KMS-11 (cell line): ENCODE measurements at regions not wholly inside any gene's neighbourhood (a gene's known extent, or its start where the extent isn't known, plus 50 kb on each side); places are given as distances from the start of the nearest gene placed in this dataset.
"Not testable (repeated sequence)": the region's sequence is repeated elsewhere in the genome, so short reads cannot be mapped to it uniquely, and the experiment has no call there.

ENCODE experiments used
- H2AFZ ChIP-seq: fragments of 200-600 bp; sonication (generic); 2 replicates; pipeline ENCODE4 v1.6.1; 2016; ENCODE audit warnings: antibody characterized with exemption, mixed run types, low read depth
- H3K27ac ChIP-seq: fragments of 200-600 bp; sonication (generic); 2 replicates; pipeline ENCODE4 v1.6.1; 2016; ENCODE audit warnings: mild to moderate bottlenecking, mixed run types
- H3K27me3 ChIP-seq: fragments of 200-600 bp; sonication (generic); 2 replicates; pipeline ENCODE4 v1.6.1; 2017; ENCODE audit warnings: mild to moderate bottlenecking, low read depth, mixed run types, moderate library complexity; ENCODE audit not compliant: insufficient read depth
- H3K36me3 ChIP-seq: fragments of 200-600 bp; sonication (generic); 2 replicates; pipeline ENCODE4 v1.6.1; 2017; ENCODE audit warnings: mild to moderate bottlenecking, mixed run types; ENCODE audit not compliant: insufficient read depth
- H3K4me1 ChIP-seq: fragments of 200-600 bp; sonication (generic); 2 replicates; pipeline ENCODE4 v1.6.1; 2016; ENCODE audit warnings: mild to moderate bottlenecking, low read depth, mixed run types; ENCODE audit not compliant: poor library complexity, severe bottlenecking
- H3K4me2 ChIP-seq: fragments of 200-600 bp; sonication (generic); 2 replicates; pipeline ENCODE4 v1.7.0; 2016; ENCODE audit warnings: mild to moderate bottlenecking, mixed run types
- H3K4me3 ChIP-seq: fragments of 200-600 bp; sonication (generic); IDR thresholded peaks from 2 replicates; pipeline ENCODE4 v1.6.1; 2017; ENCODE audit warnings: low read depth, low read length, mixed read lengths; ENCODE audit not compliant: insufficient read depth
- H3K79me2 ChIP-seq: fragments of 200-600 bp; sonication (generic); 2 replicates; pipeline ENCODE4 v1.6.1; 2016; ENCODE audit warnings: low read depth, mixed run types; ENCODE audit not compliant: insufficient read depth
- H3K9ac ChIP-seq: fragments of 200-600 bp; sonication (generic); 2 replicates; pipeline ENCODE4 v1.6.1; 2016; ENCODE audit warnings: mild to moderate bottlenecking, mixed run types
- H4K20me1 ChIP-seq: fragments of 200-600 bp; sonication (generic); 2 replicates; pipeline ENCODE4 v1.6.1; 2016; ENCODE audit warnings: mild to moderate bottlenecking, mixed run types; ENCODE audit not compliant: insufficient read depth
- TF ChIP-seq, protein P1 (sequence below): fragments of 200-600 bp; sonication (generic); conservative IDR thresholded peaks from 2 replicates; pipeline ENCODE4 v1.6.1; 2017; ENCODE audit warnings: low read depth, mild to moderate bottlenecking, antibody characterized with exemption, low read length, moderate library complexity, mixed read lengths

DNA sequence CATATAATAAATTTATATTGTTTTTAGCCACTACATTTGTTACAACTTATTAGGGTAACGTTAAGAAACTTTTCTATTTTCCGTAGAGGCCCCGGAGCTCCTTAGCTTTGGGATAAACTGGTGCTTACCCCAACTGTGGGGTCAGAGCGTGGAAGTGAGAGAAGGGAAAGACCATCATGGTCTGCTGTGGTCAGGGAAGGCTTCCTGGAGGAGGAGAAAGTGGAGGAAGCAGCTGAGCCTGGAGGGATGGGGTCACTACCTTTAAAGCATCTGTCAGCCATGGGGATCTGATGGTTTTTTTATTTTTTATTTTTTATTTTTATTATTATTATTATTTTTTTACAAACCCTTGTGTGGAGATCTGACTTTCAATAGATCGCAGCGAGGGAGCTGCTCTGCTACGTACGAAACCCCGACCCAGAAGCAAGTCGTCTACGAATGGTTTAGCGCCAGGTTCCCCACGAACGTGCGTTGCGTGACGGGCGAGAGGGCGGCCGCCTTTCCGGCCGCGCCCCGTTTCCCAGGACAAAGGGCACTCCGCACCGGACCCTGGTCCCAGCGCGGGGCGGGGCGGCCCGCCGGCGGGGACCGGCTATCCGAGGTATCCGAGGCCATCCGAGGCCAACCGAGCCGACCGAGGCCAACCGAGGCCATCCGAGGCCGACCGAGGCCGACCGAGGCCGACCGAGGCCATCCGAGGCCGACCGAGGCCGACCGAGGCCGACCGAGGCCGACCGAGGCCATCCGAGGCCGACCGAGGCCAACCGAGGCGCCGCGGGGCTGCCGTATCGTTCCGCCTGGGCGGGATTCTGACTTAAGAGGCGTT is 1101.2 kb upstream of the TMEM132C start:
- H3K36me3 ChIP-seq: no peaks in the 10 kb centered on the region
- no peaks in the 10 kb centered on the region for H3K27me3 ChIP-seq
- TF ChIP-seq, protein P1, sequence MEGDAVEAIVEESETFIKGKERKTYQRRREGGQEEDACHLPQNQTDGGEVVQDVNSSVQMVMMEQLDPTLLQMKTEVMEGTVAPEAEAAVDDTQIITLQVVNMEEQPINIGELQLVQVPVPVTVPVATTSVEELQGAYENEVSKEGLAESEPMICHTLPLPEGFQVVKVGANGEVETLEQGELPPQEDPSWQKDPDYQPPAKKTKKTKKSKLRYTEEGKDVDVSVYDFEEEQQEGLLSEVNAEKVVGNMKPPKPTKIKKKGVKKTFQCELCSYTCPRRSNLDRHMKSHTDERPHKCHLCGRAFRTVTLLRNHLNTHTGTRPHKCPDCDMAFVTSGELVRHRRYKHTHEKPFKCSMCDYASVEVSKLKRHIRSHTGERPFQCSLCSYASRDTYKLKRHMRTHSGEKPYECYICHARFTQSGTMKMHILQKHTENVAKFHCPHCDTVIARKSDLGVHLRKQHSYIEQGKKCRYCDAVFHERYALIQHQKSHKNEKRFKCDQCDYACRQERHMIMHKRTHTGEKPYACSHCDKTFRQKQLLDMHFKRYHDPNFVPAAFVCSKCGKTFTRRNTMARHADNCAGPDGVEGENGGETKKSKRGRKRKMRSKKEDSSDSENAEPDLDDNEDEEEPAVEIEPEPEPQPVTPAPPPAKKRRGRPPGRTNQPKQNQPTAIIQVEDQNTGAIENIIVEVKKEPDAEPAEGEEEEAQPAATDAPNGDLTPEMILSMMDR: no peak
- no peaks in the 10 kb centered on the region for H3K79me2 ChIP-seq
- no peak overlapping the region for H3K4me3 ChIP-seq
- H3K9ac ChIP-seq: no peak overlapping the region
- no peak overlapping the region for H3K27ac ChIP-seq
- no peaks in the 10 kb centered on the region for H3K4me1 ChIP-seq
- no peaks in the 10 kb centered on the region for H4K20me1 ChIP-seq
- H3K4me2 ChIP-seq: no peak overlapping the region
- peak overlapping the region; percentile 57; the same call in 1 of the 2 replicates for H2AFZ ChIP-seq

DNA sequence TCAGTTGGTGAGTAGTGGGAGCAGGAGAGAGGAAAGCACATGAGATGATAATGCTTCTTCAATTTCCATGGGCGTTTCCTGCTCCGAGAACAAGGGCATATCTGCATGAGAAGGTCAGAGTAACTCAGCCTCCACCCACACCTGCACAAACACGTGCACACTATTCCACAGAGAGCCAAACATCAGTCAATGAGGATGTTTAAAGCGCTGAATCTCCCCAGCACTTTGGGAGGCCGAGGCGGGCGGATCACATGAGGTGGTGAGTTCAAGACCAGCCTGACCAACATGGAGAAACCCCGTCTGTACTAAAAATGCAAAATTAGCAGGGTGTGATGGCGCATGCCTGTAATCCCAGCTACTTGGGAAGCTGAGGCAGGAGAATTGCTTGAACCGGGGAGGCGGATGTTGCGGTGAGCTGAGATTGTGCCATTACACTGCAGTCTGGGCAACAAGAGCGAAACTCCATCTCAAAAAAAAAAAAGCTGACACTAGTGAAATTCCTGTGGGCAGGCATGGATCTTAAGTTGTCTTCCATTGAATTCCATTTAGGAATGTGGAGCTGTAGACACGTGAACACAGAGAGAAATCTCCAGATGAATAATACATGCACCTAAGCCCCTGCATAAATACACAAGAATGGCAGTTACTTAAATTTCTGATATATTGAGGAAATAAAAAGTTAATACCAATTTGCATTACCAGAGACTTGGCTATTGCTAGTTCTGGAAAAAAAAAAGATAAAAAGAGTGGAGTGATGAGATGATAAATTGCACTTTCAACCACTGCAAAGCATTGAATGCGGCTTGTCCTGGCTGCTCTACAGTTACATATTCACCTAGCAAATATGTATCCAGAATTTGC is 1097.4 kb upstream of the TMEM132C start:
- TF ChIP-seq, protein P1: no peak
- Histone ChIP-seq H2AFZ (no peak overlapping the region), H3K4me3 (no peak overlapping the region), H3K27ac (no peak overlapping the region), H3K9ac (no peak overlapping the region), H3K79me2 (no peaks in the 10 kb centered on the region), H3K27me3 (no peaks in the 10 kb centered on the region), H4K20me1 (no peaks in the 10 kb centered on the region), H3K36me3 (no peaks in the 10 kb centered on the region), H3K4me2 (no peak overlapping the region), H3K4me1 (no peaks in the 10 kb centered on the region)

DNA sequence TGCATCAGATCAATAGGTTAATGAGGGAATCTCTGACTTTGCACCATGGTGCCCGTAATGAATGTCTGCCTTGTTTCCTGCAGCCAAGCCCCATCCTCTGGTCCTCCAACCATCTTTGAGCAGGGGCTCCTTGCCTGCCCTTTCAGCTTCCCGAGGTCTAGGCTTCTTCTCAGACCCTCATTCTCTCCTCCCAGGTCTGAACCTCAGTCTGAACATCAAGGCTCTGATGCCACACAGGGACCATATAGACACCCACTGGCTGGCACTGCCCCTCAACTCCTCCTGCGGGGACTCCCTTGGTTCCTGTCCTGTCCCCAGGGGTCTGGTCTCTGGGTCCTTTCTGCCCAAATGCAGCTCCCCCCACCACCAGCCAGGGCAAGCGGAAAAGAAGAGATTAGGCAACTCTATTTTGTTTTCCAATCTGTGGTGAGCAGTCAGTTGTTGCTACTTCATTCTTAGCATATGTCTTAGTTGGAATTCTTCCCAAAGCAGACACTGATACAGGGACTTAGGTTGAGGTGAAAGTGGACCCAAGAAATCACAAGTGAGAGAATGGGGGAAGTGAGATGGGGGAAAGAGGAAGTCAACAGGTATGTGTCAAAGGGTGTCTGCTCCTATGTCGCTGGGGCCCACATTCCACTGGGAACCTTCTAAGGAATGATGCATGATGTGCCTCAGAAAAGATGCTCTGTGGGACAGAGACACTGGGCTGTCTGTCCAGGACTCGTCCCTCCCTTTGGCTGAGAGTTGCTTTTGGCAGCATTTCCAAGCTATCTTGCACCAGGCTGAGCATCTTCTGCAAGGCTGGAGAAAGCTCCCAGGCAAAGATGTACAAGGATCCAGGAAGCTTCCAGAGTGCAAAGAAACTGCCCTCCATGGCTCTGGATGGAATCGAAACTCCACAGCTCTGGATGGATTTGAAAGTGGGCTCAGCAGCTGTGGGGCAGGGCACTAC is 1096.5 kb upstream of the TMEM132C start:
- Histone ChIP-seq H3K79me2 (no peaks in the 10 kb centered on the region), H4K20me1 (no peaks in the 10 kb centered on the region), H2AFZ (no peak overlapping the region), H3K27me3 (no peaks in the 10 kb centered on the region), H3K4me3 (no peak overlapping the region), H3K4me2 (no peak overlapping the region), H3K27ac (no peak overlapping the region), H3K4me1 (no peaks in the 10 kb centered on the region), H3K9ac (no peak overlapping the region), H3K36me3 (no peaks in the 10 kb centered on the region)
- TF ChIP-seq, protein P1: no peak

DNA sequence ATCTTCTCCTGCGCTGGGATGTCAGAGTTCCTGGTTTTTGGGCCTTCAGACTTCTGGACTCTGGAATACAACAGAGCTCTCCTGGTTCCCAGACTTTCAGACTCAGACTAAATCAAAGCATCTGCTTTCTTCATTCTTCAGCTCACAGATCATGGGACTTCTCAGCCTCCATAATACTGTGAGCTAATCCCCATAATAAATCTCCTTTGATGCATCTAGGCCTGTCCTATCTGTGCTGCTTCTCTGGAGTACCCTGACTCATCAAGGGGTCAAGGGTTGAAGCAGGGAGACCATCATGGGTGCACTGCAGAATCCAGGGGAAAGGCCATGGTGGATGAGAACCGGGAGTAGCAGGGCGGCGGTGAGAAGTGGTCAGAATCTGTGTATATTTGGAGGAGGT is 1094.1 kb upstream of the TMEM132C start:
- Histone ChIP-seq H2AFZ (no peak overlapping the region), H3K4me2 (no peak overlapping the region), H3K4me3 (no peak overlapping the region), H3K27me3 (no peaks in the 10 kb centered on the region), H3K27ac (no peak overlapping the region), H3K9ac (no peak overlapping the region), H4K20me1 (no peaks in the 10 kb centered on the region), H3K36me3 (no peaks in the 10 kb centered on the region), H3K79me2 (no peaks in the 10 kb centered on the region), H3K4me1 (no peaks in the 10 kb centered on the region)
- TF ChIP-seq, protein P1: no peak

DNA sequence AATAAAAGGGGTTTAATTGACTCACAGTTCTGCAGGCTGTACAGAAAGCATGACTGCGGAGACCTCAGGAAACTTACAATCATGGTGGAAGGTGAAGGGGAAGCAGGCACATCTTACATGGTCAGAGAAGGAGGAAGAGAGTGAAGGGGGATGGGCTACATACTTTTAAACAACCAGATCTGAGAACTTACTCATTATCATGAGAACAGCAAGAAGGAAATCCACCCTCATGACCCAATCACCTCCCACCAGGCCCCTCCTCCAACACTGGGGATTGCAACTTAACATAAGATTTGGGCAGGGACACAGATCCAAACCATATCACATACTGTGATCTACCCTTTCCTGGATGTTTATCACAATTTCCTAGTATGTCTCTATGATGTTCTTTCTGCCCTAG is 1093.0 kb upstream of the TMEM132C start:
- not testable (repeated sequence) for H3K79me2 ChIP-seq, H3K36me3 ChIP-seq, H3K4me1 ChIP-seq, H3K27me3 ChIP-seq, H4K20me1 ChIP-seq, H3K4me2 ChIP-seq, H2AFZ ChIP-seq, H3K27ac ChIP-seq, H3K4me3 ChIP-seq, H3K9ac ChIP-seq
